AG04450 (cell line): ENCODE measurements at regions not wholly inside any gene's neighbourhood (a gene's known extent, or its start where the extent isn't known, plus 50 kb on each side); places are given as distances from the start of the nearest gene placed in this dataset.
"Not testable (repeated sequence)": the region's sequence is repeated elsewhere in the genome, so short reads cannot be mapped to it uniquely, and the experiment has no call there.

Experiments
- CTCF ChIA-PET: fragments of 300-600, 350-600 bp; formaldehyde crosslinking; extraction: SDS; loops from one replicate; lab custom pipeline; 2022; ENCODE audit warnings: antibody characterized with exemption, inconsistent platforms; lab: Charles Lee
- POLR2A ChIA-PET: fragments of 350-600 bp; formaldehyde crosslinking; extraction: SDS; loops from one replicate; lab custom pipeline; 2021; ENCODE audit warnings: antibody characterized with exemption, inconsistent platforms; lab: Yijun Ruan, JAX
- DNase-seq: peaks from one replicate; pipeline ENCODE4 v3.0.0-alpha.2; 2011; ENCODE audit warnings: low read depth, low spot score
- H3K27ac ChIP-seq: one replicate; pipeline ENCODE4 v1.5.1; 2012; ENCODE audit warnings: low read depth, low read length, control low read depth
- H3K27me3 ChIP-seq: one replicate; pipeline ENCODE4 v1.6.0; 2012; ENCODE audit warnings: low read length; ENCODE audit not compliant: control insufficient read depth, insufficient read depth
- H3K4me3 ChIP-seq: 2 replicates; pipeline ENCODE4 v1.5.1; 2011; ENCODE audit warnings: mild to moderate bottlenecking, low read depth, low read length, control low read depth
- H3K9me3 ChIP-seq: 2 replicates; pipeline ENCODE4 v1.5.1; 2012; ENCODE audit warnings: low read length; ENCODE audit not compliant: control insufficient read depth, insufficient read depth
- TF ChIP-seq, protein P1 (sequence below): IDR thresholded peaks from 2 replicates; pipeline ENCODE4 v1.5.1; 2011; ENCODE audit warnings: low read depth, low read length, control low read depth, inconsistent platforms

DNA sequence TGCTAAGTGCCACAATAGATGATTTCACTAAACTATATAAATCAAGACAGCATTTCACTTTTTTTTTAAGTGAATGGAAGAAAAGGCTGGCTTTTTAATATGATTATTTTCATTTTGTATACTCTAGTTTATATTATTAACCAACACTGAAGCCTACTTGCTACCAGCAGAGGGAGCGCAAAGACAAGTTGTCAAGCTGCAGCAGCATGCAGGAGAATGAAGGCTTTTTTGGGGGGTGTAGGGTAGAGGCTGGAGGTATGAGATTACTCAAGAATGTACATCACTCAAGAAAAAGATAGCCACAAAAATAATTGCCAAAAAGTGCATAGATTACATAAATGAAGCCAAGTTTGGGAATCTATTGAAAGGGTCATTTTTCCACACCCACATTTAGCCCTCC lies 519.5 kb downstream of the FGF13 start:
- ChIA-PET CTCF (no interaction called here), POLR2A (no interaction called here)
- no peak overlapping the region for H3K27ac ChIP-seq
- no peaks in the 10 kb centered on the region for H3K9me3 ChIP-seq
- TF ChIP-seq, protein P1, sequence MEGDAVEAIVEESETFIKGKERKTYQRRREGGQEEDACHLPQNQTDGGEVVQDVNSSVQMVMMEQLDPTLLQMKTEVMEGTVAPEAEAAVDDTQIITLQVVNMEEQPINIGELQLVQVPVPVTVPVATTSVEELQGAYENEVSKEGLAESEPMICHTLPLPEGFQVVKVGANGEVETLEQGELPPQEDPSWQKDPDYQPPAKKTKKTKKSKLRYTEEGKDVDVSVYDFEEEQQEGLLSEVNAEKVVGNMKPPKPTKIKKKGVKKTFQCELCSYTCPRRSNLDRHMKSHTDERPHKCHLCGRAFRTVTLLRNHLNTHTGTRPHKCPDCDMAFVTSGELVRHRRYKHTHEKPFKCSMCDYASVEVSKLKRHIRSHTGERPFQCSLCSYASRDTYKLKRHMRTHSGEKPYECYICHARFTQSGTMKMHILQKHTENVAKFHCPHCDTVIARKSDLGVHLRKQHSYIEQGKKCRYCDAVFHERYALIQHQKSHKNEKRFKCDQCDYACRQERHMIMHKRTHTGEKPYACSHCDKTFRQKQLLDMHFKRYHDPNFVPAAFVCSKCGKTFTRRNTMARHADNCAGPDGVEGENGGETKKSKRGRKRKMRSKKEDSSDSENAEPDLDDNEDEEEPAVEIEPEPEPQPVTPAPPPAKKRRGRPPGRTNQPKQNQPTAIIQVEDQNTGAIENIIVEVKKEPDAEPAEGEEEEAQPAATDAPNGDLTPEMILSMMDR, result no peak
- H3K4me3 ChIP-seq, result no peak overlapping the region
- H3K27me3 ChIP-seq, result no peaks in the 10 kb centered on the region
- no peak for DNase-seq

DNA sequence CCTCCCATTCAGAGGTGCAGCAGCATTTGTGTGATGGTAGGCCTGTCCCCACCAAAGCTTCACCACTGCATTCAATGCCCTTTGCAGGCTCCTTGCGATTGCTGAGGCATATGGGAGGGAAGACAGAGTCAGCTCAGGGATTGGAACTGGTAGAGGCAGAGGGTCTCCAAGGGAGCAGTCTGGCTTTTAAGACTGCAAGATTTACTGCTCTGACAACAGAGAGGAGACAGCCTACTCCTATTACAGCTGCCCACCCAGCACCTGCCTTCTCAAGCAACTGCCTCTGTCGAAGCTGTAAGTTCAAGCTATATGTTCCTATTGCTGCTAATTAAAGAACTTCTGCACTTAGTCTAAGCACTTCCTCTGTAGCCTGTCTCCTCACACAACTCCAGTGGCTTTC lies 481.8 kb downstream of the FGF13 start:
- TF ChIP-seq, protein P1, result no peak
- no peak for DNase-seq
- H3K9me3 ChIP-seq, result no peaks in the 10 kb centered on the region; the same call in 1 of the 2 replicates
- H3K27ac ChIP-seq, result no peak overlapping the region
- CTCF ChIA-PET, result no interaction called here
- no peak overlapping the region for H3K4me3 ChIP-seq
- H3K27me3 ChIP-seq, result no peaks in the 10 kb centered on the region
- POLR2A ChIA-PET, result no interaction called here

DNA sequence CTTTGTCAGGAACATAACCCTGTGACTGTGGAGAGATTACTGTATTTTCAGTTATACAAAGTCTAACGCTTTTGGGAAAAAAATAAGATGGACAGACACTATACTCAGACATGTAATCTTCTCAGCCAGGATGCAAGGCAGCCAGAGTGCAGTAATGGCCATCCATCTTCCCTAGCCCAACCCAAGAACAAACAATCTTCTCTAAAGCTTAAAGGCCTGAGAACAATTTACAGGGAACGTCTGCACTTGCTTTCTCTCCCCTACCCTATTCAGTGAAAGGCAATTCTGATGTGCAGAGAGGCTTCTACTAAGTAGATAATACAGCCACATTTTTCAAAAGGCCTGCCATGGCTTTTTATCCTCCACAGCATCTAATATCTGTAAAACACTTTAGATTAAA lies 471.3 kb downstream of the FGF13 start:
- no peak for DNase-seq

DNA sequence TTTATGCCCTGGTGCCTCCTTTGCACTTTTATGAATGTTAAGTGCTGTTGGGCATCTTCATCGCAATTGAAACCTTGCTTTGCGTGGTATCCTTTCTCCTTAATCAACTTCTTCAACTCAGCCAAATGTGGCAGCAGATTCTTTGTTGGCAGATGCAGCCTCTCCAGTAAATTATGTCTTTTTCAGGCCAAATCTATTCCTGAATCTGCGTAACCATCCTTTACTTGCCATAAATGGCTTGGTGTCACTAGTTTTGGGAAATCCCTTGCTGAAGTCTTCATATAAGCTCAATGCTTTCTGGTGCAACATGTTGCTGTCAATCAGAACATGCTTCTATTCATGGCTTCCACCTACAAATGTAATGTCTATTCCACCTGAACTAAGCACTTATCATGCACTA lies 457.5 kb downstream of the FGF13 start:
- Histone ChIP-seq H3K27me3 (no peaks in the 10 kb centered on the region), H3K9me3 (no peaks in the 10 kb centered on the region), H3K4me3 (no peak overlapping the region), H3K27ac (no peak overlapping the region)
- TF ChIP-seq, protein P1, result no peak
- DNase-seq, result no peak
- CTCF ChIA-PET, result no interaction called here
- POLR2A ChIA-PET, result no interaction called here

More for the DNA sequence above, 471.3 kb downstream of the FGF13 start:
- no peak overlapping the region for H3K27ac ChIP-seq
- no peaks in the 10 kb centered on the region for H3K27me3 ChIP-seq
- TF ChIP-seq, protein P1, result no peak
- POLR2A ChIA-PET, result no interaction called here
- H3K4me3 ChIP-seq, result no peak overlapping the region
- H3K9me3 ChIP-seq, result no peaks in the 10 kb centered on the region
- CTCF ChIA-PET, result no interaction called here

DNA sequence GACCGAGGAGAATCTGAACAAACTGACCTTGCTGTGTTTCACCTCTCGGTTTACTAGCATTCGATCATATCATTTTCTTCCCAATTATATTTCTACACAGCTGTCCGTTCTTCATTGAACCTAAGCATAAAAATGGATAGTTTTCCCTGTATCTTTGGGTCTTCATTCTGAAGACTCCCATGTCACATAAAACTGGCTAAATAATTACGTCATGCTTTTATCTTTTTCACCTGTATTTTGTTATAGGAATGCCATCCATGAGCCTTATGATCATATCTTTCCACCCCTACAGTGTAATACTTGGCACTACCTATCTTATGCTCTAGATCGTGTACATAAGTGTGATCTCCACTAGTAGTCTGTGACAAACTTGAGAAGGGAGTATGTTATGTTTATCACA lies 456.1 kb downstream of the FGF13 start:
- Histone ChIP-seq H3K9me3 (no peaks in the 10 kb centered on the region), H3K4me3 (no peak overlapping the region), H3K27me3 (no peaks in the 10 kb centered on the region), H3K27ac (no peak overlapping the region)
- no peak for DNase-seq
- ChIA-PET CTCF (no interaction called here), POLR2A (no interaction called here)
- TF ChIP-seq, protein P1, result no peak

DNA sequence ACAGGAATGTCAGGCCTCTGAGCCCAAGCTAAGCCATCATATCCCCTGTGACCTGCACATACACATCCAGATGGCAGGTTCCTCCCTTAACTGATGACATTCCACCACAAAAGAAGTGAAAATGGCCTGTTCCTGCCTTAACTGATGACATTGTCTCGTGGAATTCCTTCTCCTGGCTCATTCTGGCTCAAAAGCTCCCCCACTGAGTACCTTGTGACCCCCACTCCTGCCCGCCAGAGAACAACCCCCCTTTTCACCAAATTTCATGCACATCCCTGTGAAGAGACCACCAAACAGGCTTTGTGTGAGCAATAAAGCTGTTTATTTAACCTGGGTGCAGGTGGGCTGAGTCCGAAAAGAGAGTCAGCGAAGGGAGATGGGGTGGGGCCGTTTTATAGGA lies 447.4 kb downstream of the FGF13 start:
- CTCF ChIA-PET, H3K4me3 ChIP-seq, DNase-seq, H3K27ac ChIP-seq, POLR2A ChIA-PET, H3K9me3 ChIP-seq, H3K27me3 ChIP-seq: not testable (repeated sequence)
